Left ventricle myocardium superior (tissue), 1 donor: ENCODE measurements at regions not wholly inside any gene's neighbourhood (a gene's known extent, or its start where the extent isn't known, plus 50 kb on each side); places are given as distances from the start of the nearest gene placed in this dataset.
A peak's percentile ranks its signal among the peaks of the same experiment; 100 is the strongest.
"Not testable (repeated sequence)": the region's sequence is repeated elsewhere in the genome, so short reads cannot be mapped to it uniquely, and the experiment has no call there.

Source experiments
- ATAC-seq: fragments of 200-7000 bp; cut with Tn5 transposase; one replicate; pipeline ENCODE4 v1.9.1; 2020; ENCODE audit warnings: mild to moderate bottlenecking, moderate library complexity
- DNase-seq: peaks from one replicate; pipeline ENCODE4 v3.0.0-alpha.2; 2020
- intact Hi-C: fragments of 100-400 bp; cut with micrococcal nuclease; formaldehyde crosslinking; loops from one replicate; pipeline ENCODE4 v1.11.0; 2022
- donor health status: DM: no; HTN: yes; CAD: no; lungs with severe emphysema.

DNA sequence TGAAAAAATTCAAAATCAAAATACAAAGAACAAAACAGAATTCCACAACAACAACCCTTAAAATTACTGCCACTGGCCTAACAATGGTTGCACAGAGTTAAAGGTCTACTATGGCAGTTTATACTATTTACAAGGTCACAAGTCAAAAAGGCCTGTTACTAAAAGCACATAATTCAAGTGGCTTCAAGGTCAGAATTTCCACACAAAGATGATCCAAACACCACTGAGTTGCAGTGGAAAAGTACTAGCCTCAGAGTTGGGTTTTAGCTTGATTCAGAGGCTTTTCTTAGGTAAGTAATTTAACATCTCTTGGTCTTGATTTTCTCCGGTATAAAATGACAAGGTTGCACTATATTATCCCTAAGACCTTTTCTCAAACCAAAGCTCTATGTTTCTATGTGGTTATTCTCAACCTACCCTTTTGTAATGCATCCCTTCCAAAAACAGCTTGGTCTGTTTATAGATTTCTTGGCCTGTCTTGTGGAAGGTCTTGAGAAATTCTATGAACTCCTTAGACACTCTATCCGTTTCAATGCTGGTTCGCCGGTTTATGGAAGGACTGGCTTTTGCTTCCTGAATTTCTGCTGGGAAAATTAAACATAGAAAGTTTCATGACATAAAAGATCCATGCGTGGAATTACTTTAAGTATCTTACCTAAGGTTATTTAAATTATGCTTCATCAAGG lies 69.5 kb downstream of the MDH2 start:
- DNase-seq, intact Hi-C loops, ATAC-seq: not testable (repeated sequence)

DNA sequence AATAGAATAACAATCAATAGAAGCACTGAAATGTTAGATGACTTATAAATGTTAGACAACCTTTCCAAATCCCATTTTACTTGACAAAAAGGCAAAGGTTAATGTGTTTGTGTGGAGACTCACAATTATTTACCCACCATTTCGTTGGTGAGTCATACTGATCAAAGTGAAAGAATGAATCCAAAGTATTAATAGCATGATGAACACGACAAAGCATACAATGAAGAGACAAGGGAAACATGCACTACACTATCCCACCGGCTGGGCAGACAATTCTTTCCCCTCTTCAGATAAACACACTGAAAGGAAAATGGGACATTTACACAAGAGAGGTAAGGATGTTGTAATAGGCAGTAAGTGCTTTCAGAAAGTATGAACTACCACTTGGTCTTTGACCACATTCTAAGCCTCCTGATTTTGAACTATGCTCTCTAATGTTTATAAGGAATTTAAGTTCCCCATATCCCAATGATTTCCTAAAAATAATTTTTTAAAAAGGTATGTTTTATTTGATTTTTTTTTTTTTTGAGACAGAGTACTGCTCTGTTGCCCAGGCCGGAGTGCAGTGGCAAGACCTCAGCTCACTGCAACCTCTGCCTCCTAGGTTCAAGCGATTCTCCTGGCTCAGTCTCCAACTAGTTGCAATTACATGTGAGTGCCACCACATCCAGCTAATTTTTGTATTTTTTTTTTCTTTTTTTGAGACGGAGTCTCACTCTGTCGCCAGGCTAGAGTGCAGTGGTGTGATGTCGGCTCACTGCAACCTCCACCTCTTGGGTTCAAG lies 70.5 kb downstream of the MDH2 start:
- ATAC-seq, DNase-seq, intact Hi-C loops: not testable (repeated sequence)

DNA sequence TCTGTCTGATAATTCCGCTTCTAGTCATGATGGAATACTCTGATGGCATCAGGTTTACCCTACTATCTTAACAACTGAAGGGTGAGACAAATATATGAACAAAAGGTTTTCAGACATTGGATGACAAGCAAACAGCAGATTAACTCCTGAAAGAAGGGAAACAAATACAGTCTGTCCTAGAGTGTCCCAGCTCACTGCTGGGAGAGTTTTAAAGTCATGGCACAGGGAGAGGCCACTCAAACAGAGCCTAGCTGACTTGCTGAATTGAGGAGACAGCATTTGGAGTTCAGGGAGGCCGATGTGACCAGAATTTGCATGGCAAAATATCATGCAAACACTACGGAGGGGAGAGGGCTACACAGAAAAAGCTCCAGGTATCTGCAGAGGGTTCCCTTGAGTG lies 73.1 kb downstream of the MDH2 start:
- ATAC-seq (no peak), DNase-seq (no peak)
- intact Hi-C loops = no loop called here

DNA sequence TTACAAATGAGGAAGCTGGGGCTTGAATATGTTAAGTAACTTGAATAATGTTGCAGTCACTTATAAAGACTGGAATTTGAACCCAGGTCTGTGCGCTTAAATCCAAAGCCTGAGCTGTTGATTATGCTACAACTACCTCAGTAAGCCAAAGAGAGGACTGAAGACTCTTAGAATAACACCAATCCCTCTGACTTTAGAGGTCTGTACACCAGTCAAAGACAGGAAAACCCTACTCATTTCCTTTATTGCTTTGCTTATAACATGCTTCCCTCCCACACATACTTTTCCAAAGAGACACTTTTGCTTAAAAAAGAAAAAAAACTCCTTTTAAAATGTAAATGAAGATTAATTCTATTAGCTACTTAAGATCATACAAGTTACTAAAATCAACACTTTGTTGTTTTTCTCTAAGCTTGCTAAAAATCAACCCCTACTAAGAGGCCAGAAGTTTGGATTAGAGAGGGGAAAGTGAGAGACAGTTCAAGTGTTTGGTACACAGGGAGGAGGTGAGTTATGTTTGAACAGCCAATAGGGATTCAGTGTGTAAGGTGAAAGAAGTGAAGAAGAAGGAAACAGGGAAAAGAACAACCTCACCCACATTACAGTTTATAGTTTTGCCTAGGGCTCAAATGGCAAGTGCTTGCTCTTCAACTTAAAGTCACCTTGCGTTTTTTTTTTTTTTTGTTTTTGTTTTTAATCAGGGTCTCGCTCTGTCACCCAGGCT lies 74.8 kb downstream of the MDH2 start:
- intact Hi-C loops = no loop called here
- DNase-seq (no peak), ATAC-seq (no peak)

DNA sequence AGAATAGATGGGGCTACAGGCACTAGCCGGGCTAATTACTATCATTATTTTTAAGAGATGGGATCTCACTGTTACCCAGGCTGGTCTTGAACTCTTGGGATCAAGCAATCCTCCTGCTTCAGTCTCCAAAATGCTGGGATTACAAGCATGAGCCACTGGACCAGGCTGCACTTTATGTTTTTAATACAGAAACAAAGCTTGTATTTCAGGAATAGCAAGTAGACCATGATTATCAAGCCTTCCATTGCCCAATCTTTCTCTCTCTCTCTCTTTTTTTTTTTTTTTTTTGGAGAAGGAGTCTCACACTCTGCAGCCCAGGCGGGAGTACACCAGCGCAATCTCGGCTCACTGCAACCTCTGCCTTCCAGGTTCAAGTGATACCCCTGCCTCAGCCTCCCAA lies 75.4 kb downstream of the MDH2 start:
- intact Hi-C loops = no loop called here
- no peak for DNase-seq
- no peak for ATAC-seq

DNA sequence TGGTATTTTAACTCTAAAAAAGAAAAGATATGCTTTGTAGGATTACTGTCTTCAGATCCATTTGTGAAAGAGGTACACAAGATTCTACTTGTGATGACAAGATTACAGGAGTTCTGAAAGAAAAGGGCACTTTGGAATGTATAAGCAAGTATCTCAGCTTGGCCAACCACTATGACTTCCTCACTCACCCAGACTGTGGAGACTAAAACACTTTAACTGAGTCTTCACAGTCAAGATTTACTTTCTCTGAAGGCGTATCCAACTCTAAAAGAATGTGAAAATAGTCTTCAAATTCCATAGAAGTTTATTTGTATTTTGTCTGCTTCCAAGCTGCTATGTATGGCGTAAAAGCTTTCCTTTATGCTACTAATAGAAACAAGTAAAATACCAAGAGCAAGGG lies 76.1 kb upstream of the SRRM3 start:
- DNase-seq (no peak), ATAC-seq (no peak)
- intact Hi-C loops = no loop called here

DNA sequence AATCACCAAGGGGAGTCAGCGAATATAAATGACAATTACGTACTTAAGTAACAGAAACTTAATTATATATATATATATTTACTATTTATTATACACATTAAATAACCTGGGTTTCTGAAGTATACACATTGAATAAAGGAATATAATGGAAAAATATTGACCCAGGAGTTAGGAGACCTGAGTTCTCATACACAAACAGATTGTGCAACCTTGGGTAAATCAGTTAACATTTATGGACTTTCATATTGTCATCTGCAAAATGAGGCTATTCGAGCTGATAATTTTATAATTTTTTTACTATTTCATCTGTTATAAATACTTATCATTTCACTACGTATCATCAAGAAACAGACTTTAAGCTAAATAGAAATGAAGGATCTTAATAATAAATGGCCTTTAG lies 75.1 kb upstream of the SRRM3 start:
- no peak for DNase-seq
- intact Hi-C loops = no loop called here

DNA sequence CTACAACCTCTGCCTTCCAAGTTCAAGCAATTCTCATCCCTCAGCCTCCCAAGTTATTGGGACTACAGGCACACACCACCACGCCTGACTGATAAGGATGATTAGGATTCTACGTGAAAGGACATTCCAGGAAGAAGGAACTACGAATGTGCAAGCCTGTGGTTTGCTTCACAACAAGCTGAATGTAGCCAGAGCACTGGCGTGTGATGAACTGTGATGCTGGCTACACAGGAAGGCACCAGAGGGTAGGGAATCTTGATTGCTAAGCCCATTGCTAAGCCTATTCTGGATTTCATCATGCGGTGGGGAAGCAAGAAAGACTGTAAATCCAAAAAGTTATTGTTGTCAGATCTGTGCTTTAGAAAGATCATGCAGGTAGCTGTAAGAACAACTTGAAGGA lies 72.3 kb upstream of the SRRM3 start:
- no peak for ATAC-seq
- no peak for DNase-seq
- intact Hi-C loops = no loop called here

More for the DNA sequence above, 75.1 kb upstream of the SRRM3 start:
- ATAC-seq = no peak

DNA sequence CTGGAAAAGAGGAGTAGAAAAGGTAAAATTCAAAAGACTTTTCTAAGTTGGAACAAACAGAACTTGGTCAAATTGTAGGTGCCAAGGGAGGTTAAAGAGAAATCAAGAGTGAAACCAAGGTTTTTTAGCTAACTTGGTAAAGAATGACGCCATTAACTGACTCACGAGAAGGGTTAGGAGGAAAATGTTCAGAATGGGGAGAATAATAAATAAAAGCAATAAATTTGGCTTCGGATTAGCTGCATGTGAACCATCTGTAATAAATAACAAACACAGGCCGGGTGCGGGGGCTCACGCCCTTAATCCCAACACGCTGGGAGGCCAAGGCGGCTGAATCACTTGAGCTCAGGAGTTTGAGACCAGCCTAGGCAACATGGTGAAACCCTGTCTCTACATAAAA lies 71.9 kb upstream of the SRRM3 start:
- ATAC-seq (no peak), DNase-seq (no peak)
- intact Hi-C loops = no loop called here

DNA sequence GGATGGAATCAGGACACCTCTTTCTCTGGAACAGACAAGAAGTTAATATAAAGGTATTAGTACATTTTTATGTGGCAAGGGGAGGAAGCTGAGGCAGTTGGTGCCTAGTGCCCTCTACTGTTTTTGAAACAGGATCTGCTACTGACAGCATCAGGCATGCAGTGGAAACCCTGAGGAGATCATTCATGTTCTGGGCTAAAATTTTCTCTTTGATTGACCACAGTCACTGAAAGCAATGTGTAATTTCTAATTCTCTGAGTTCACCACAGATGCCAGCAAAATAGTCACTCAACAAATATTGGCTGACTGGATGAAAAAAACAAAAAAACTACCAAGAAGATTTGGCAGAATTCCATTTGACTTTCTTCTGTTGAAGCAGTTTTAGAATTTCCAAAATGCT lies 71.0 kb upstream of the SRRM3 start:
- DNase-seq, intact Hi-C loops: not testable (repeated sequence)
- ATAC-seq = peak; percentile 68

DNA sequence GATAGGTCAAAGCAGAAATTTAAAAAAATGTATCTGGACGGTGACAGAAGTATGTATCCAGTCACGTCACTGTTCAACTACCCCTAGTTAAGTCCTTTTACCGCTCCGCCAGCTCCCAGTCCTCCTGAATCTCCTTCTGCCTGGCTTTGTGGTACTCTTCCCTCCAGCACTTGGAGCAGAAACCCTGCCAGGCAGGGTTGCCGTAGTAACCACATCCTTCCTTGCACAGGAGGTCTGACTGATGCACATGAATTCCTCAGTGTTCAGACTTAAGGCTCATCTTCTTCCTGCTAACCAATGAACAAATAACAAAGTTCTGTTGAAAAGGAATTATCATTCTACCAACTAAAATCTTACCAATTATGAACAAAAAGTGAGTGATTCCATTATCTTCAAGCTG lies 69.8 kb upstream of the SRRM3 start:
- intact Hi-C loops, ATAC-seq, DNase-seq: not testable (repeated sequence)

DNA sequence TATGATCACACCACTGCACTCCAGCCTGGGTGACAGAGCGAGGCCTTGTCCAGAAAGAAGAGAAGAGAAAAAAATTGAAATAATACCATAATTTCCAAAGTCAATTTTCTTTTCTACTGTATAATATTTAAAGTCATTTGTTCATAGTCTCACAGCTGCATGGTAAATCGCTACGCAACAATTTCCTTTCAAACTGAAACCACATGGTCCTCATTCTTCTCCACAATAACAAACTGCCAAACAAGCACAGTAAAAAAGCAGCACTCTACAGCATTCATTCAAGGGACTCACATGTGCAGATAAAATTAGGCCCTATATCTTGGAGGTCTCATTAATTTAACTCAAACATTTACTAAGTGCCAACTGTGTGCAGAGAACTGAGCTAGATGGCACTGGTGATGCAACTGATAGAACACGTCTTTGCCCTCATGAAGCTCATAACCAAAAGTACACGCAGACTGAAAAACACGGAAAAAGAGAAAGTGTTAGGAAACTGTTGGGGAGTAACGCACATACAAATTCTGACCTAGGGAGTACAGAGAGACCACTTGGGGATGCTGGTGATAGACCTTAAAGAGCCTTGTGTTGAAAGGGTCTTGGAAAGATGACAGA lies 68.4 kb upstream of the SRRM3 start:
- ATAC-seq = no peak
- no peak for DNase-seq
- intact Hi-C loops = no loop called here

DNA sequence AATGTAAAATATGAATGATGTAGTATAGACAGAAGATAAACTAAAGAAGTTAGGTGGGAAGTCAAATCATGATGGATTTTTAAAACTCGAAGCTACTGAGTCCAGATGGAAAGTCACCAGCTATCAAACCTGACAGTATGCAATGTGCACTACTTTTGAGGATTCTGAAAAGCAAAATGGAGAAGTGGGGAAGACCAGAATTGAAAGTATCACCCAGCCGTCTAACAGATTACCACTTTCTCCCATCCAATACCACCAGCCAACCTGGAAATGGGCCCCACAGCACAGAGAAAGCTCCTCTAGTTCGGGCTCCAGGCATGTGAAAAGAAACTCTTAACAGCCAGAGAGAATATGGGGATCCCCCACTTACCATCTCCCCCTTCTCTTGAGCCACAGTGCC lies 67.9 kb upstream of the SRRM3 start:
- intact Hi-C loops = no loop called here
- no peak for ATAC-seq
- no peak for DNase-seq

DNA sequence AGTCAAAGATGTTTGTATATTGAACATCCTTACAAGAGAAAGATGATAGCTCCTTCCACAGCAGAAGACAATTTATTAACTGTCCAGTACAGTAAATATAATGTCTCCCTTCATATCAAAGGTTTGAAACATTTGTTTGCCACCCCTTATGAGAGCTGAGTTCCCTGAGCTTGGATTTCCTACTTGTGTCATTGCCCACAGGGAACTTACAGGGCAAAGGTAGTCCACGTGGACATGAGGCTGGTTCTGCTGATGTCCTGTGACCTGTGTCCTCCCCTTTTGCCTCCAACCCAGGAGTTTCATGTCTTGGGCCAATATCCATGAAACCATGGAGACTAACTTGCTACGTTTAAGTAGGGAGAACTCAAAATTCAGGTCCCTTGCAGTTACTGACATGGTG lies 66.4 kb upstream of the SRRM3 start:
- ATAC-seq, intact Hi-C loops, DNase-seq: not testable (repeated sequence)

DNA sequence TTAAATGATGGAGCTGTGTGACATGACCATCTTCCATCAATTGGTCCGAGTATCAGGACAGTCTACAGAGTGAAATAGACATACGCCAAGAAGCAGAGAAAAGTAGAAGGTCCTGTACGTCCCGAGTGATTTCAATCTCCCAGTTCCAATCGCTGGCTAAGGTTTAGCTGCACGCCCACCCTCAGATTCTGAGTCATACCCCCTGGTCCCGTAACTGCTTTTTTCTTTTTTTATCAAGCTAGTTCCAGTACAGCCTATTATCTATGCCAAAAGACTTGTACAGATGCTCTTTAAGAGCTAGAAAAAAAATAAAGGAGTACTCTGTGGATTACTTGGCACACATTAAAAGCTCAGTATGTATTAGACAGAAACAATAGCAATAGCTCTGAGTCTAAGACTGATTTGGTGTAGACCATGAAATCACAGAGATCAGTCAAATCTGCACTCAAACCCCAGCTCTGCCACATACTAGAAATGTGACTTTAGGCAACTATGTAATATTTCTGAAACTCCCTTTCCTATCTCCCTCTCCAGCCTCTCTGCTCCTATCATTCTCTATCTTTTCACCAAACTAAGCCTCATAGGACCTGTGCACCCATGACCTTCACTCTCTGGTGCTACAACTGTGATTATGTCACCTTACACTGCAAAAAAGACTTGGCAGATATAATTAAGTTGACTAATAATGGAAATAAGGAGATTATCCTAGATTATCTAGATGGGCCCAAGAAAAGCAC lies 63.0 kb upstream of the SRRM3 start:
- intact Hi-C loops, DNase-seq, ATAC-seq: not testable (repeated sequence)

DNA sequence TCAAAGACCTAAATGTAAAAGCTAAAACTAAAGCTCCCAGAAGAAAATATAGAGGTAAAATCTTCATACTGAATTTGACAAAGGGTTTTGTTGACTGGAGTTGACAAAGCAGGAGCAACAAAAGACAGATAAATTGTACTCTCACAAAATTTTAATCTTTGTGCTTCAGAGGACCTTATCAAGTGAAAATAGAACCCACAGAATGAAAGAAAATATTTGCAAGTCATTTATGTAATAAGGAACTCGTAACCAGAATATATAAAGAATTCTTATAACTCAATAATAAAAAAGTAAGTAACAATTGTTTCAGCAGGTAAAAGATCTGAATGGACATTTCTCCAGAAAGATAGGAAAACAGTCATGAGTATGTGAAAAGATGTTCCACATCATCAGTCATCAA lies 62.0 kb upstream of the SRRM3 start:
- DNase-seq (no peak), ATAC-seq (no peak)
- intact Hi-C loops = no loop called here

DNA sequence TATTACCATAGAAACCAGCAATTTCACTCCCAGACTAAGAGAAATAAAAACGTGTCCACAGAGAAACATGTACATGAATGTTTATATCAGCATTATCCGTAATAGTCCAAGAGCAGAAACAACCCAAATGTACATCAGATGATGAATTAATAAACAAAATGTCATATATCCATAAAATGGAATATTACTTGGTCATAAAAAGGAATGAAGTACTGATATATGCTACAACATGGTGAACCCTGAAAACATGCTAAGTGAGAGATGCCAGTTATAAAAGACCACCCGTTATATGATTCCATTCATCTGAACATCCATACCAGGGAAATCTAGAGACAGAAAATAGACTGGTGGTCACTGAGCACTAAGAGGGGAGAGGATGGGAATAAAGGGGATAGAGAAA lies 61.4 kb upstream of the SRRM3 start:
- DNase-seq, ATAC-seq, intact Hi-C loops: not testable (repeated sequence)

DNA sequence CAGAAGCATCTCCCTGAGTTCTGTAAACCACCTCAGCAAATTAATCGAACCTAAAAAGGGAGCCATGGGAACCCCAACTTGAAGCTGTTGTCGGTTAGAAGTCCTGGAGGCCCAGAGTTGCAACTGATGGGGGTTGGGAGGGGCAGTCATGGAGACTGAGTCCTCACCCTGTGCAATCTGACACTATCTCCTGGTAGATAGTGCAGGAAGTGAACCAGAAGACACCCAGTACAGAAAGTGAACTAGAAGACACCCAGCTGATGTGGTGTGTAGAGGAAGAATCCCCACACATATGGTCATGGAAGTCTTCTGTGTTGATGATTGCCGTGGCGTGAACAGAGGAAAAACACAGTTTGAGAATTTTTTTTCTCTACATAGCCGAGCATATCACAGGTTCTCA lies 58.8 kb upstream of the SRRM3 start:
- DNase-seq (no peak), ATAC-seq (no peak)
- intact Hi-C loops = no loop called here

DNA sequence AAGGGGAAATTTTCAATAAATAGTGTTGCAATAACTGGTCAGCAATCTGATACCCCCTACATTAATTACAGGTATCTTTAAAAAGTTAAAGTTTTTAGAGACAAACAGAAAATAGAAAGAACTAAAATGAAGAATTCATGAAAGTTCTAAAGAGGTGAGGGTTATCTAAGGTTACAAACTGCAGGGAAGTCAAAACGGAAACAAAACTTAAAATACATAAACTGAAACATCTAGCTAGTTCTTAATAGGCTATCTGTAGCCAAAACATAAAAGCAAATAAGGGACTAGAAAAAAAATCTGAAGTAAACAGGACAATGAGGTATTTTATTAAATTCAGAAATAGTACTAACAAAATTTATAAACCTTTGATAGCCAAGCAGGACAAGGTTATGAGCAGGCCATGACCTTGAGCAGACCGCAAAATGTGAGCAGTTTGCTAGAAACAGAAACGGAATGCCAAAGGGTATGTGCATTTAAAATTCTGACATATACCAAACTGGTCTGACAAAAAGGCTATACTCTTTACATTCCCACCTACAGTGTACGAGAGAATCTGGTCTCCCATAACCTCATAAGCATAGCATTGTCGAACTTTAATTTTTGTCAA lies 56.9 kb upstream of the SRRM3 start:
- DNase-seq, intact Hi-C loops, ATAC-seq: not testable (repeated sequence)
